Heart right ventricle (tissue), 16 donors: ENCODE measurements at regions not wholly inside any gene's neighbourhood (a gene's known extent, or its start where the extent isn't known, plus 50 kb on each side); places are given as distances from the start of the nearest gene placed in this dataset.

Experiments
- ATAC-seq, 8 donors: fragments of 200-7000 bp; cut with Tn5 transposase; one replicate each; pipeline ENCODE4 v1.9.1; 2020; ENCODE audit warnings: mild to moderate bottlenecking in 8 of 8, moderate library complexity in 8 of 8, moderate number of reproducible peaks in 1 of 8
- DNase-seq, 2 donors: peaks; one replicate each; pipeline ENCODE4 v3.0.0-alpha.2; 2020
- H3K27ac ChIP-seq, 10 donors: fragments of 200-600 bp; sonication (generic) in 2 of 10; one replicate each; pipeline versions ENCODE4 v1.5.0 to v1.8.0; 2020 to 2022; ENCODE audit warnings: mild to moderate bottlenecking in 3 of 10
- H3K27me3 ChIP-seq, 7 donors: fragments of 200-600 bp; one replicate each; pipeline ENCODE4 v1.8.0; 2021 to 2022; ENCODE audit warnings: mild to moderate bottlenecking in 2 of 7
- H3K36me3 ChIP-seq, 9 donors: fragments of 200-600 bp; sonication (generic) in 1 of 9; one replicate each; pipeline versions ENCODE4 v1.5.0 to v1.8.0; 2020 to 2022; ENCODE audit warnings: mild to moderate bottlenecking in 2 of 9
- H3K4me1 ChIP-seq, 9 donors: fragments of 200-600 bp; sonication (generic) in 1 of 9; one replicate each; pipeline versions ENCODE4 v1.5.0 to v1.8.0; 2020 to 2022; ENCODE audit warnings: mild to moderate bottlenecking in 4 of 9
- H3K4me3 ChIP-seq, 10 donors: fragments of 200-600 bp; sonication (generic) in 2 of 10; one replicate each; pipeline versions ENCODE4 v1.5.0 to v1.8.0; 2020 to 2022; ENCODE audit warnings: mild to moderate bottlenecking in 7 of 10, moderate library complexity in 2 of 10
- H3K9me3 ChIP-seq, 11 donors: fragments of 200-600 bp in 10 of 11; sonication (generic) in 2 of 11; one replicate each; pipeline versions ENCODE4 v1.5.0 to v1.8.0; 2013 to 2022; ENCODE audit warnings: mild to moderate bottlenecking in 2 of 11, control low read depth in 1 of 11, moderate library complexity in 1 of 11
- WGBS, 2 donors: extraction: QIAGEN DNeasy Blood & Tissue Kit; methylation state at CpG; one replicate each; pipeline ENCODE4 v1.1.7; 2013; ENCODE audit warnings: inconsistent platforms in 1 of 2; 5-methylcytosine and 5-hydroxymethylcytosine counted together
- intact Hi-C, 10 donors: fragments of 100-400 bp; cut with DNase I; formaldehyde crosslinking; loops; one replicate each; pipeline versions ENCODE4 v1.11.1 to v1.14.2; 2022
- TF ChIP-seq, protein P1 (sequence below), 9 donors: fragments of 200-600 bp; sonication (generic) in 2 of 9; IDR thresholded peaks; one replicate each; pipeline versions ENCODE4 v1.5.0 to v1.8.0; 2021 to 2022; ENCODE audit warnings: antibody characterized with exemption in 9 of 9, mild to moderate bottlenecking in 5 of 9, moderate library complexity in 1 of 9
- donor health status: Arrhythmogenic right ventricular cardiomyopathy.
- donor health status: ischemic (EF 13 %, LVEDD 7.1; RV severe dilation, severe dysfunction).
- donor health status: healthy with polysubstance abuse.
- donor health status: DM: no; HTN: yes; CAD: no.
- donor health status: DM: no; HTN: no; CAD: no.
- donor health status: ischemic (EF 25% LVEDD 6.9; RV normal size, moderate dysfunction).
- donor health status: ischemic (EF 25% LVEDD 5.7; RV mildly dilated, moderate dysfunction).
- donor health status: healthy.
- donor health status: DM: yes; HTN: yes; CAD: no.
- donor health status: Ischemic cardiomyopathy.
- donor health status: ischemic (EF 35%, LVEDD 5.7; RV mildly dilated, moderate dysfunction).
- donor health status: nonischemic (EF 11% LVEDD 7.7; RV severe dilation, severe dysfunction).
- donor health status: DM: yes; HTN: yes; CAD: no.
- donor health status: PGD.
- donor health status: ischemic (EF 29% LVEDD 5.4; RV normal size, mild dysfunction).
- donor health status: nonischemic (EF 23%, LVEDD 6.1; RV moderate dilation, normal function).

GRCh38 chr18:73261923-73262322 lies 394.1 kb upstream of the NETO1 start:
- WGBS, 2 donors: 88 to 94% methylated on average over 1 of the region's 1 CpG
- intact Hi-C loops: loop anchor here in 1 of 10 donors (1.0 kb wide), 1 partner anchor 13 kb away; no protein-coding TSS in a partner anchor

GRCh38 chr18:73261243-73261642 lies 393.5 kb upstream of the NETO1 start:
- no peaks in the 10 kb centered on the region for H3K9me3 ChIP-seq
- H3K27ac ChIP-seq: no peak overlapping the region
- no peaks in the 10 kb centered on the region for H3K36me3 ChIP-seq
- H3K27me3 ChIP-seq: no peaks in the 10 kb centered on the region
- H3K4me1 ChIP-seq: no peaks in the 10 kb centered on the region
- H3K4me3 ChIP-seq: no peak overlapping the region
- no peak for DNase-seq
- ATAC-seq: no peak
- TF ChIP-seq, protein P1, sequence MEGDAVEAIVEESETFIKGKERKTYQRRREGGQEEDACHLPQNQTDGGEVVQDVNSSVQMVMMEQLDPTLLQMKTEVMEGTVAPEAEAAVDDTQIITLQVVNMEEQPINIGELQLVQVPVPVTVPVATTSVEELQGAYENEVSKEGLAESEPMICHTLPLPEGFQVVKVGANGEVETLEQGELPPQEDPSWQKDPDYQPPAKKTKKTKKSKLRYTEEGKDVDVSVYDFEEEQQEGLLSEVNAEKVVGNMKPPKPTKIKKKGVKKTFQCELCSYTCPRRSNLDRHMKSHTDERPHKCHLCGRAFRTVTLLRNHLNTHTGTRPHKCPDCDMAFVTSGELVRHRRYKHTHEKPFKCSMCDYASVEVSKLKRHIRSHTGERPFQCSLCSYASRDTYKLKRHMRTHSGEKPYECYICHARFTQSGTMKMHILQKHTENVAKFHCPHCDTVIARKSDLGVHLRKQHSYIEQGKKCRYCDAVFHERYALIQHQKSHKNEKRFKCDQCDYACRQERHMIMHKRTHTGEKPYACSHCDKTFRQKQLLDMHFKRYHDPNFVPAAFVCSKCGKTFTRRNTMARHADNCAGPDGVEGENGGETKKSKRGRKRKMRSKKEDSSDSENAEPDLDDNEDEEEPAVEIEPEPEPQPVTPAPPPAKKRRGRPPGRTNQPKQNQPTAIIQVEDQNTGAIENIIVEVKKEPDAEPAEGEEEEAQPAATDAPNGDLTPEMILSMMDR (IDR thresholded peaks at IDR 0.05): no peak
- intact Hi-C loops: no loop called here
- WGBS, 2 donors: 82 to 84% methylated on average over 4 of the region's 4 CpGs

More at GRCh38 chr18:73261923-73262322, 394.1 kb upstream of the NETO1 start:
- Histone ChIP-seq H3K4me3 (no peak overlapping the region), H3K4me1 (no peaks in the 10 kb centered on the region), H3K36me3 (no peaks in the 10 kb centered on the region), H3K27ac (no peak overlapping the region), H3K27me3 (no peaks in the 10 kb centered on the region), H3K9me3 (no peaks in the 10 kb centered on the region)
- DNase-seq (no peak), ATAC-seq (no peak)
- TF ChIP-seq, protein P1 (IDR thresholded peaks at IDR 0.05): no peak

DNA sequence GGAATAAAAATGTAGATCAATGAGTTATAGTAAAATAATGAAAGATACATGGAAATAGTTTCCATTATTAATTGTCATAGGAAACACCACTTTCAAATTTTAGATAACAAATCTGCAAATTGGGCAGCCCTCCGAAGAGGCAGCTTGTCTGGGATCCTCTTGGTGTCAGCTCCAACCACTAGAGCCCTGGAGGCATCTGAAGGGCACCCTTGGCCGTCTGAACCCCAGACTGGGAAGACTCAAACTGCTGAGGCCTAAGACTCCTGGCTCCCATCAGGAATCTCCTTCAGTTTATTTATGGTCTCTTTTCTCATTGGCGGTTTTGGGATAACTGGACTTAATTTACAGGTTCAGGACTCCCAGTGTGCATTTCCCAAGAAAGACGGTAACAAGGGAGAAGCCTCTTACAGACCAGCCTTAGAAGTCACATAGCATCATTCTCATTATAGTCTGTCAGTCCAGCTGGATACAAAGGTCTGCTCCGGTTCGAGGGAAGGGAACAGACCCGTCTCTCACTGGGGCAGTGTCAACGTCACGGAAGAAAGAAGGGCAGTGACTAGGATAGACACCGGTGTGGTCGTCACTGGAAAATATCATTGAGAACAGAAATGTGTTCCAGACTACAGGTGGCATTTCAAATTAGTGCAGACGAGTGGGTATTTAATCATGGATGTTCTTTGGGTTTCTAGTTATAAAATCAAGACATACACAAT lies 390.7 kb upstream of the NETO1 start:
- Histone ChIP-seq H3K4me3 (no peak overlapping the region), H3K9me3 (no peaks in the 10 kb centered on the region), H3K27ac (no peak overlapping the region), H3K36me3 (no peaks in the 10 kb centered on the region), H3K4me1 (no peaks in the 10 kb centered on the region), H3K27me3 (no peaks in the 10 kb centered on the region)
- 86% methylated on average over 12 of the region's 12 CpGs for WGBS, 2 donors
- DNase-seq (no peak), ATAC-seq (no peak)
- intact Hi-C loops: no loop called here
- TF ChIP-seq, protein P1 (IDR thresholded peaks at IDR 0.05): no peak

DNA sequence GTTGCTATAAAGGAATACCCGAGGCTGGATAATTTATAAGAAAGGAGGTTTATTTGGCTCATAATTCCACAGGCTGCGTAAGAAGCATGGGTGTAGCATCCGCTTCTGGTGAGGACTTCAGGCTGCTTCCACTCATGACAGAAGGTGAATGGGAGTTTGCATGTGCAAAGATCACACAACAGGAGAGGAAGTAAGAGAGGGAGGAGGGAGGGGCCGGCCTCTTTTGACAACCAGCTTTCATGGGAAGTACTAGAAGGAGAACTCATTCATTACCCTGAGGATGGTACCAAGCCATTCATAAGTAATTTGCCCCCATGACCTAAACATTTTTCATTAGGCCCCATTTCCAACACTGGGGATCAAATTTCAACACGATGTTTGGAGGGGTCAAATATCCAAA lies 386.8 kb upstream of the NETO1 start:
- no peak overlapping the region for H3K27ac ChIP-seq
- H3K4me3 ChIP-seq: no peak overlapping the region
- ATAC-seq: no peak
- 81 to 83% methylated on average over 5 of the region's 5 CpGs for WGBS, 2 donors
- no peaks in the 10 kb centered on the region for H3K27me3 ChIP-seq
- H3K36me3 ChIP-seq: no peaks in the 10 kb centered on the region
- H3K9me3 ChIP-seq: no peaks in the 10 kb centered on the region
- no peak for DNase-seq
- TF ChIP-seq, protein P1 (IDR thresholded peaks at IDR 0.05): no peak
- intact Hi-C loops: no loop called here
- no peaks in the 10 kb centered on the region for H3K4me1 ChIP-seq
